Chondrocyte (in vitro differentiated cells): ENCODE measurements at regions not wholly inside any gene's neighbourhood (a gene's known extent, or its start where the extent isn't known, plus 50 kb on each side); places are given as distances from the start of the nearest gene placed in this dataset.

Experiments
- DNase-seq: peaks from one replicate; pipeline ENCODE4 v3.0.0; 2021; ENCODE audit warnings: mixed read lengths, low spot score
- H3K27ac Mint-ChIP-seq: one replicate; pipeline ENCODE4 v1.8.0; 2021; ENCODE audit warnings: mild to moderate bottlenecking, moderate library complexity, mixed read lengths; ENCODE audit not compliant: unreplicated experiment
- H3K27me3 Mint-ChIP-seq: 2 replicates; pipeline ENCODE4 v1.8.0; 2021; ENCODE audit warnings: low read depth, mixed read lengths
- H3K36me3 Mint-ChIP-seq: 2 replicates; pipeline ENCODE4 v1.8.0; 2021; ENCODE audit warnings: low read depth, mixed read lengths
- H3K4me1 Mint-ChIP-seq: 2 replicates; pipeline ENCODE4 v1.8.0; 2021; ENCODE audit warnings: low read depth, mild to moderate bottlenecking, mixed read lengths
- H3K4me3 Mint-ChIP-seq: one replicate; pipeline ENCODE4 v1.8.0; 2021; ENCODE audit warnings: mild to moderate bottlenecking, moderate library complexity, mixed read lengths; ENCODE audit not compliant: unreplicated experiment
- H3K9me3 Mint-ChIP-seq: 2 replicates; pipeline ENCODE4 v1.8.0; 2021; ENCODE audit warnings: low read depth, mixed read lengths
- CTCF ChIP-seq: fragments of 200-600 bp; sonication (generic); IDR thresholded peaks from 2 replicates; pipeline ENCODE4 v1.5.0; 2021; ENCODE audit warnings: antibody characterized with exemption, mild to moderate bottlenecking, moderate library complexity

GRCh38 chr7:144892761-144893160 is 56.9 kb upstream of the TPK1 start:
- Mint-ChIP-seq H3K4me1 (no peaks in the 10 kb centered on the region), H3K27ac (no peak overlapping the region), H3K9me3 (no peaks in the 10 kb centered on the region), H3K27me3 (peaks cover 4% of the 10 kb centered on the region), H3K4me3 (no peak overlapping the region), H3K36me3 (no peaks in the 10 kb centered on the region)
- no peak for TF ChIP-seq CTCF
- no peak for DNase-seq
